HepG2 (cell line): ENCODE measurements at regions not wholly inside any gene's neighbourhood (a gene's known extent, or its start where the extent isn't known, plus 50 kb on each side); places are given as distances from the start of the nearest gene placed in this dataset.

Experiments
- ATAC-seq: fragments of 200-7000 bp; cut with Tn5 transposase; 3 replicates; pipeline ENCODE4 v1.9.1; 2020; ENCODE audit warnings: mild to moderate bottlenecking, moderate library complexity
- BruUV-seq: library from RNA; stranded (reverse); fragments of 400-500 nt; replicated peaks from 2 replicates; lab custom pipeline; 2021; lab: Mats Ljungman, UMichigan
- CTCF ChIA-PET: fragments of 300-600 bp; formaldehyde crosslinking; extraction: SDS; loops from one replicate; lab custom pipeline; 2021; ENCODE audit warnings: low total read pairs, inconsistent platforms, low intra/inter-chr PET ratio; lab: Yijun Ruan, JAX
- POLR2A ChIA-PET: fragments of 350-600 bp; sonication (Branson Sonifier 250); formaldehyde crosslinking; loops from one replicate; lab custom pipeline; 2020; ENCODE audit warnings: antibody characterized with exemption, inconsistent platforms; lab: Yijun Ruan, JAX
- DNase-seq: peaks from one replicate; pipeline ENCODE4 v3.0.0-alpha.2; 2015; ENCODE audit warnings: low spot score
- FAIRE-seq: peaks from 3 replicates; lab custom pipeline; 2011; peaks lifted over from hg19 to GRCh38; lab: Jason Lieb, UNC
- H2AFZ ChIP-seq: one replicate; pipeline ENCODE4 v1.6.1; 2011; ENCODE audit warnings: low read length, inconsistent platforms
- H3K27ac ChIP-seq: fragments of 300-600 bp; 3 replicates; pipeline ENCODE4 v1.8.0; 2011; ENCODE audit warnings: mixed run types, mild to moderate bottlenecking, mixed read lengths, low read length, inconsistent platforms; ENCODE audit not compliant: insufficient read depth; ENCODE audit errors: extremely low read length
- H3K27me3 ChIP-seq, 2 experiments: fragments of 200-600 bp in 1 of 2; 2 replicates in 1 of 2; 3 replicates in 1 of 2; pipeline versions ENCODE4 v1.6.0 to v1.8.0; 2011; ENCODE audit warnings: low read length in 2 of 2, mild to moderate bottlenecking in 2 of 2, moderate library complexity in 2 of 2, inconsistent platforms in 1 of 2; ENCODE audit not compliant: insufficient read depth in 2 of 2, control insufficient read depth in 1 of 2
- H3K36me3 ChIP-seq, 2 experiments: fragments of 200-600 bp in 1 of 2; replicated peaks in 1 of 2; 2 replicates in 1 of 2; 3 replicates in 1 of 2; pipeline versions ENCODE4 v1.5.1 to v1.8.0; 2011; ENCODE audit warnings: low read length in 2 of 2, inconsistent platforms in 1 of 2; ENCODE audit not compliant: insufficient read depth in 2 of 2, control insufficient read depth in 1 of 2
- H3K4me1 ChIP-seq: 2 replicates; pipeline ENCODE4 v1.5.1; 2012; ENCODE audit warnings: low read length, inconsistent platforms; ENCODE audit not compliant: insufficient read depth
- H3K4me2 ChIP-seq: 2 replicates; pipeline ENCODE4 v1.6.0; 2011; ENCODE audit warnings: low read depth, low read length, inconsistent platforms
- H3K4me3 ChIP-seq, 3 experiments: fragments of 200-600 bp in 1 of 3; sonication (generic), shearing (Covaris generic) in 1 of 3; replicated peaks in 1 of 3; 2 replicates each; pipeline ENCODE4 v1.5.1; 2011 to 2016; ENCODE audit warnings: low read length in 3 of 3, inconsistent platforms in 2 of 3, low read depth in 2 of 3, mild to moderate bottlenecking in 2 of 3, control low read depth in 1 of 3, mixed read lengths in 1 of 3; ENCODE audit not compliant: insufficient read depth in 1 of 3
- H3K79me2 ChIP-seq: one replicate; pipeline ENCODE4 v1.6.1; 2011; ENCODE audit warnings: low read length, inconsistent platforms; ENCODE audit not compliant: insufficient read depth
- H3K9ac ChIP-seq: 2 replicates; pipeline ENCODE4 v1.6.0; 2011; ENCODE audit warnings: mild to moderate bottlenecking, low read depth, low read length, inconsistent platforms; ENCODE audit not compliant: insufficient read depth
- H3K9me3 ChIP-seq: 2 replicates; pipeline ENCODE4 v1.5.1; 2012; ENCODE audit warnings: mild to moderate bottlenecking, low read length
- H4K20me1 ChIP-seq: 2 replicates; pipeline ENCODE4 v1.6.0; 2011; ENCODE audit warnings: inconsistent platforms, mild to moderate bottlenecking, low read length, moderate library complexity; ENCODE audit not compliant: insufficient read depth
- BCL6 ChIP-seq: IDR thresholded peaks from 2 replicates; pipeline ENCODE4 v1.6.1; 2016; ENCODE audit warnings: missing genetic modification reagents, missing compliant biosample characterization
- CCDC6 ChIP-seq: sonication (generic); formaldehyde crosslinking; IDR thresholded peaks from 2 replicates; pipeline ENCODE4 v1.8.1; 2022; ENCODE audit warnings: mild to moderate bottlenecking, missing genetic modification reagents, moderate library complexity
- CREM ChIP-seq, 2 experiments: sonication (generic) in 1 of 2; formaldehyde crosslinking in 1 of 2; IDR thresholded peaks; 2 replicates each; pipeline versions ENCODE4 v1.4.0 to v1.6.1; 2016 to 2020; ENCODE audit warnings: antibody characterized with exemption in 1 of 2, mild to moderate bottlenecking in 1 of 2, missing genetic modification reagents in 1 of 2
- DNMT3B ChIP-seq: conservative IDR thresholded peaks from 2 replicates; pipeline ENCODE4 v1.6.1; 2016; ENCODE audit warnings: missing biosample characterization, control low read depth
- GRHL1 ChIP-seq: sonication (generic); formaldehyde crosslinking; conservative IDR thresholded peaks from 2 replicates; pipeline ENCODE4 v1.8.0; 2022; ENCODE audit warnings: missing genetic modification reagents
- KAT2B ChIP-seq: fragments of 150-350 bp; IDR thresholded peaks from 2 replicates; pipeline ENCODE4 v1.6.1; 2014; ENCODE audit warnings: low read depth, low read length, borderline replicate concordance
- RAD21 ChIP-seq: fragments of 450-650 bp; formaldehyde crosslinking; IDR thresholded peaks from 2 replicates; pipeline ENCODE4 v1.5.0; 2020; ENCODE audit warnings: mild to moderate bottlenecking
- TFAP4 ChIP-seq: sonication (generic); IDR thresholded peaks from 2 replicates; pipeline ENCODE4 v1.6.1; 2016; ENCODE audit warnings: low read depth, borderline replicate concordance
- ZNF256 ChIP-seq: sonication (generic); formaldehyde crosslinking; conservative IDR thresholded peaks from 2 replicates; pipeline ENCODE4 v1.4.0; 2020; ENCODE audit warnings: missing genetic modification reagents
- ZNF274 ChIP-seq: sonication (generic); formaldehyde crosslinking; IDR thresholded peaks from 2 replicates; pipeline ENCODE4 v1.5.1; 2020; ENCODE audit warnings: mild to moderate bottlenecking, missing genetic modification reagents
- ZNF564 ChIP-seq: sonication (generic); formaldehyde crosslinking; IDR thresholded peaks from 2 replicates; pipeline ENCODE4 v1.8.1; 2023; ENCODE audit warnings: mild to moderate bottlenecking, missing genetic modification reagents
- ZNF597 ChIP-seq: sonication (generic); formaldehyde crosslinking; IDR thresholded peaks from 2 replicates; pipeline ENCODE4 v1.5.0; 2020; ENCODE audit warnings: missing genetic modification reagents
- ZNF720 ChIP-seq: sonication (generic); formaldehyde crosslinking; IDR thresholded peaks from 2 replicates; pipeline ENCODE4 v1.4.0; 2020; ENCODE audit warnings: missing genetic modification reagents
- WGBS: methylation state at CpG from one replicate; pipeline ENCODE4 v1.1.6; 2017; ENCODE audit warnings: low lambda C conversion rate; 5-methylcytosine and 5-hydroxymethylcytosine counted together
- in situ Hi-C: cut with HindIII; loops from 2 replicates; pipeline ENCODE4 v1.10.0; 2017; ENCODE audit warnings: low pct_unique_long_range_greater_than_20kb; ENCODE audit not compliant: extremely low pct_ligation_motif_present
- intact Hi-C: fragments of 100-400 bp; cut with micrococcal nuclease; formaldehyde crosslinking; loops from one replicate; pipeline ENCODE4 v1.10.0; 2022; ENCODE audit not compliant: unreplicated experiment

GRCh38 chr3:102926618-102927017 is 491.8 kb downstream of the ZPLD1 start:
- ChIA-PET POLR2A (no interaction called here), CTCF (no interaction called here)
- Histone ChIP-seq H3K36me3 (no peaks in the 10 kb centered on the region), H3K9ac (no peak overlapping the region), H3K27ac (no peak overlapping the region), H2AFZ (no peak overlapping the region), H3K79me2 (no peaks in the 10 kb centered on the region), H4K20me1 (no peaks in the 10 kb centered on the region), H3K27me3 (no peaks in the 10 kb centered on the region), H3K4me3 (no peak overlapping the region), H3K4me2 (no peak overlapping the region)
- BruUV-seq, result no TSS peak
- DNase-seq, result no peak
- no peak for FAIRE-seq
- in situ Hi-C loops, result no loop called here
- no peak for ATAC-seq
- TF ChIP-seq ZNF564 (CRISPR knock-in tag) (no peak), KAT2B (no peak), GRHL1 (CRISPR knock-in tag) (no peak), DNMT3B (no peak)
- TF ChIP-seq, all 625 proteins: peak for 0
- intact Hi-C loops, result no loop called here
- peaks cover 48% of the 10 kb centered on the region for H3K9me3 ChIP-seq
- no peaks in the 10 kb centered on the region for H3K4me1 ChIP-seq
- 30% methylated on average over 3 of the region's 3 CpGs for WGBS

GRCh38 chr3:102933377-102933776 is 498.6 kb downstream of the ZPLD1 start:
- H3K4me1 ChIP-seq, result no peaks in the 10 kb centered on the region
- no peak overlapping the region for H3K27ac ChIP-seq
- no peaks in the 10 kb centered on the region for H4K20me1 ChIP-seq
- no peaks in the 10 kb centered on the region for H3K79me2 ChIP-seq
- H3K4me3 ChIP-seq, result no peak overlapping the region
- no peaks in the 10 kb centered on the region for H3K27me3 ChIP-seq
- ATAC-seq (no peak), FAIRE-seq (no peak), DNase-seq (no peak)
- intact Hi-C loops, result no loop called here
- H3K4me2 ChIP-seq, result no peak overlapping the region
- no TSS peak for BruUV-seq
- in situ Hi-C loops, result no loop called here
- ChIA-PET POLR2A (no interaction called here), CTCF (no interaction called here)
- peaks cover 45% of the 10 kb centered on the region for H3K9me3 ChIP-seq
- no peak overlapping the region for H2AFZ ChIP-seq
- WGBS, result 1% methylated on average over 2 of the region's 2 CpGs
- no peak overlapping the region for H3K9ac ChIP-seq
- H3K36me3 ChIP-seq, result no peaks in the 10 kb centered on the region
- TF ChIP-seq ZNF274 (CRISPR knock-in tag) (no peak), ZNF256 (no peak), ZNF597 (CRISPR knock-in tag) (no peak), ZNF720 (CRISPR knock-in tag) (no peak), CCDC6 (CRISPR knock-in tag) (no peak), TFAP4 (no peak), CREM (IDR thresholded peaks at IDR 0.05) (no peak), CREM (CRISPR knock-in tag; IDR thresholded peaks at IDR 0.05) (no peak), BCL6 (no peak), RAD21 (CRISPR knock-in tag) (no peak)
